HCT116 (cell line): ENCODE measurements at regions not wholly inside any gene's neighbourhood (a gene's known extent, or its start where the extent isn't known, plus 50 kb on each side); places are given as distances from the start of the nearest gene placed in this dataset.

Experiments used
- ATAC-seq: fragments of 200-7000 bp; cut with Tn5 transposase; 2 replicates; pipeline ENCODE4 v1.9.1; 2020; ENCODE audit warnings: mild to moderate bottlenecking, moderate library complexity
- BruUV-seq: library from RNA; stranded (reverse); fragments of 400-500 nt; replicated peaks from 2 replicates; lab custom pipeline; 2021; lab: Mats Ljungman, UMichigan
- CTCF ChIA-PET: fragments of 300-600 bp; sonication (Branson Sonifier 250); formaldehyde crosslinking; loops from one replicate; lab custom pipeline; 2021; ENCODE audit warnings: antibody characterized with exemption; lab: Charles Lee
- POLR2A ChIA-PET: fragments of 300-600, 350-600 bp; sonication (Branson Sonifier 250); formaldehyde crosslinking; loops from one replicate; lab custom pipeline; 2021; ENCODE audit warnings: antibody characterized with exemption; lab: Charles Lee
- RAD21 ChIA-PET, 2 experiments: fragments of 300-600 bp; sonication (Branson Sonifier 250); formaldehyde crosslinking; loops; one replicate each; lab custom pipeline; 2023; ENCODE audit warnings: low total read pairs in 2 of 2; ENCODE audit not compliant: uncharacterized antibody in 2 of 2, unreplicated experiment in 2 of 2, low non-redundant PET in 1 of 2; lab: Charles Lee
- DNase-seq: peaks from one replicate; pipeline ENCODE4 v3.0.0-alpha.2; 2010; ENCODE audit warnings: low read depth, low spot score
- H2AFZ ChIP-seq: fragments of 200-600 bp; shearing (Covaris generic), sonication (generic); 2 replicates; pipeline ENCODE4 v1.6.1; 2017; ENCODE audit warnings: low read depth, mixed run types, mixed read lengths, antibody characterized with exemption, low read length; ENCODE audit not compliant: poor library complexity, severe bottlenecking
- H3K27ac ChIP-seq: 2 replicates; pipeline ENCODE4 v1.5.1; 2012; ENCODE audit warnings: low read depth, low read length
- H3K27me3 ChIP-seq: fragments of 200-600 bp; sonication (generic); 2 replicates; pipeline ENCODE4 v1.6.1; 2016; ENCODE audit warnings: mixed run types, low read length, mixed read lengths; ENCODE audit not compliant: insufficient read depth
- H3K36me3 ChIP-seq, 2 experiments: fragments of 200-500 bp in 1 of 2; fragments of 200-600 bp in 1 of 2; sonication (Bioruptor generic) in 1 of 2; sonication (generic) in 1 of 2; 2 replicates each; pipeline versions ENCODE4 v1.5.1 to v1.6.1; 2014 to 2016; ENCODE audit warnings: low read length in 2 of 2, inconsistent platforms in 1 of 2, mixed read lengths in 1 of 2, mixed run types in 1 of 2; ENCODE audit not compliant: insufficient read depth in 2 of 2, control insufficient read depth in 1 of 2
- H3K4me1 ChIP-seq, 2 experiments: fragments of 200-600 bp in 1 of 2; sonication (generic) in 1 of 2; 2 replicates each; pipeline versions ENCODE4 v1.5.1 to v1.6.1; 2012 to 2017; ENCODE audit warnings: low read length in 2 of 2, inconsistent platforms in 1 of 2, mild to moderate bottlenecking in 1 of 2, mixed read lengths in 1 of 2, mixed run types in 1 of 2, moderate library complexity in 1 of 2; ENCODE audit not compliant: insufficient read depth in 2 of 2, control insufficient read depth in 1 of 2
- H3K4me2 ChIP-seq: fragments of 200-600 bp; sonication (generic); 2 replicates; pipeline ENCODE4 v1.6.1; 2017; ENCODE audit warnings: mixed run types, low read length, mixed read lengths
- H3K4me3 ChIP-seq, 2 experiments: fragments of 200-600 bp in 1 of 2; sonication (generic) in 1 of 2; replicated peaks in 1 of 2; 2 replicates each; pipeline ENCODE4 v1.5.1; 2011 to 2016; ENCODE audit warnings: low read length in 2 of 2, control low read depth in 1 of 2, low read depth in 1 of 2, mild to moderate bottlenecking in 1 of 2, mixed read lengths in 1 of 2, mixed run types in 1 of 2
- H3K79me2 ChIP-seq: fragments of 200-600 bp; sonication (generic); 2 replicates; pipeline ENCODE4 v1.6.1; 2017; ENCODE audit warnings: mild to moderate bottlenecking, mixed run types, low read length, moderate library complexity, mixed read lengths; ENCODE audit not compliant: insufficient read depth
- H3K9ac ChIP-seq: fragments of 200-600 bp; sonication (generic); 2 replicates; pipeline ENCODE4 v1.6.1; 2016; ENCODE audit warnings: low read length, mixed read lengths
- H3K9me2 ChIP-seq: fragments of 200-600 bp; sonication (generic), shearing (Covaris generic); 2 replicates; pipeline ENCODE4 v1.6.1; 2017; ENCODE audit warnings: mixed run types, mild to moderate bottlenecking, moderate library complexity; ENCODE audit not compliant: insufficient read depth
- H3K9me3 ChIP-seq, 2 experiments: fragments of 200-500 bp in 1 of 2; fragments of 200-600 bp in 1 of 2; sonication (Bioruptor generic) in 1 of 2; sonication (generic) in 1 of 2; 2 replicates each; pipeline ENCODE4 v1.6.1; 2014 to 2017; ENCODE audit warnings: low read length in 2 of 2, mixed read lengths in 2 of 2, inconsistent platforms in 1 of 2, low read depth in 1 of 2, mild to moderate bottlenecking in 1 of 2, mixed run types in 1 of 2, moderate library complexity in 1 of 2; ENCODE audit not compliant: control insufficient read depth in 1 of 2, insufficient read depth in 1 of 2
- H4K20me1 ChIP-seq: fragments of 200-600 bp; sonication (generic), shearing (Covaris generic); 2 replicates; pipeline ENCODE4 v1.6.1; 2017; ENCODE audit warnings: mixed run types, mild to moderate bottlenecking, moderate library complexity; ENCODE audit not compliant: insufficient read depth
- ATF3 ChIP-seq: IDR thresholded peaks from 2 replicates; pipeline ENCODE4 v1.6.1; 2012
- CBX3 ChIP-seq: IDR thresholded peaks from 2 replicates; pipeline ENCODE4 v1.6.1; 2012; ENCODE audit warnings: low read depth
- ELF1 ChIP-seq: IDR thresholded peaks from 2 replicates; pipeline ENCODE4 v1.6.1; 2012; ENCODE audit warnings: low read depth, borderline replicate concordance
- EZH2 ChIP-seq: fragments of 200-600 bp; sonication (generic); IDR thresholded peaks from 2 replicates; pipeline ENCODE4 v1.6.1; 2017; ENCODE audit warnings: antibody characterized with exemption, mixed run types
- EZH2phosphoT487 ChIP-seq: fragments of 200-600 bp; IDR thresholded peaks from 2 replicates; pipeline ENCODE4 v1.6.1; 2018; ENCODE audit warnings: antibody characterized with exemption, borderline replicate concordance
- MAX ChIP-seq: IDR thresholded peaks from 2 replicates; pipeline ENCODE4 v1.6.1; 2012
- POLR2A ChIP-seq: IDR thresholded peaks from 2 replicates; pipeline ENCODE4 v1.7.0; 2011; ENCODE audit warnings: borderline replicate concordance; ENCODE audit not compliant: insufficient read depth, insufficient read length; ENCODE audit errors: extremely low read depth
- POLR2AphosphoS5 ChIP-seq: IDR thresholded peaks from 2 replicates; pipeline ENCODE4 v1.6.1; 2011; ENCODE audit warnings: mild to moderate bottlenecking, low read depth, low read length, moderate library complexity
- RAD21 ChIP-seq: IDR thresholded peaks from 2 replicates; pipeline ENCODE4 v1.6.1; 2012; ENCODE audit warnings: low read depth, mild to moderate bottlenecking
- REST ChIP-seq: IDR thresholded peaks from 2 replicates; pipeline ENCODE4 v1.6.1; 2012; ENCODE audit warnings: low read depth
- SIN3A ChIP-seq: IDR thresholded peaks from 2 replicates; pipeline ENCODE4 v1.6.1; 2012; ENCODE audit warnings: low read depth
- SP1 ChIP-seq: IDR thresholded peaks from 2 replicates; pipeline ENCODE4 v1.6.1; 2012; ENCODE audit warnings: low read depth
- SRF ChIP-seq: IDR thresholded peaks from 2 replicates; pipeline ENCODE4 v1.6.1; 2012; ENCODE audit warnings: low read depth
- TCF7L2 ChIP-seq: IDR thresholded peaks from 2 replicates; pipeline ENCODE4 v1.7.0; 2011; ENCODE audit warnings: borderline replicate concordance, inconsistent platforms; ENCODE audit not compliant: insufficient read depth, insufficient read length; ENCODE audit errors: extremely low read depth
- YY1 ChIP-seq: IDR thresholded peaks from 2 replicates; pipeline ENCODE4 v1.6.1; 2011; ENCODE audit warnings: low read length, low read depth, moderate library complexity, mild to moderate bottlenecking; ENCODE audit not compliant: insufficient replicate concordance; ENCODE audit errors: extremely low read depth
- ZBTB33 ChIP-seq: IDR thresholded peaks from 2 replicates; pipeline ENCODE4 v1.6.1; 2011; ENCODE audit warnings: mild to moderate bottlenecking, low read length, moderate library complexity; ENCODE audit not compliant: insufficient replicate concordance; ENCODE audit errors: extremely low read depth
- ZFX ChIP-seq: fragments of 450-650 bp; IDR thresholded peaks from 2 replicates; pipeline ENCODE4 v1.6.1; 2017
- ZNF274 ChIP-seq: fragments of 200-500 bp; sonication (Bioruptor generic); IDR thresholded peaks from 2 replicates; pipeline ENCODE4 v1.6.1; 2014; ENCODE audit warnings: mild to moderate bottlenecking, low read depth, low read length, inconsistent platforms
- intact Hi-C: fragments of 100-400 bp; cut with micrococcal nuclease; formaldehyde crosslinking; loops from 2 replicates; pipeline ENCODE4 v1.10.0; 2022

GRCh38 chr3:148615382-148615781, 82.3 kb upstream of the AGTR1 start:
- no peaks in the 10 kb centered on the region for H3K9me3 ChIP-seq
- no peak overlapping the region for H2AFZ ChIP-seq
- no peak overlapping the region for H3K4me3 ChIP-seq
- DNase-seq, result no peak
- no peaks in the 10 kb centered on the region for H3K9me2 ChIP-seq
- intact Hi-C loops, result no loop called here
- no peaks in the 10 kb centered on the region for H3K36me3 ChIP-seq
- H3K4me1 ChIP-seq, result no peaks in the 10 kb centered on the region
- POLR2A ChIA-PET, result no interaction called here
- no peak for ATAC-seq
- RAD21 ChIA-PET, result no interaction called here
- H3K4me2 ChIP-seq, result no peak overlapping the region
- no peak overlapping the region for H3K9ac ChIP-seq
- no peaks in the 10 kb centered on the region for H4K20me1 ChIP-seq
- H3K79me2 ChIP-seq, result no peaks in the 10 kb centered on the region
- no peak for TF ChIP-seq ZFX
- TF ChIP-seq ZBTB33, result no peak
- no peak for TF ChIP-seq EZH2
- no peak for TF ChIP-seq SIN3A
- no peak for TF ChIP-seq ZNF274
- no peak for TF ChIP-seq SRF
- no peak for TF ChIP-seq POLR2A
- TF ChIP-seq RAD21, result no peak
- no peak for TF ChIP-seq MAX
- TF ChIP-seq POLR2AphosphoS5, result no peak
- TF ChIP-seq TCF7L2, result no peak
- no peak for TF ChIP-seq YY1
- TF ChIP-seq CBX3, result no peak
- no peak for TF ChIP-seq ATF3
- no peak for TF ChIP-seq SP1
- TF ChIP-seq ELF1, result no peak
- TF ChIP-seq EZH2phosphoT487, result no peak
- TF ChIP-seq REST, result no peak
- BruUV-seq, result no TSS peak
- no peaks in the 10 kb centered on the region for H3K27me3 ChIP-seq
- no peak overlapping the region for H3K27ac ChIP-seq
- CTCF ChIA-PET, result no interaction called here
